PC-3 (cell line): ENCODE measurements at regions not wholly inside any gene's neighbourhood (a gene's known extent, or its start where the extent isn't known, plus 50 kb on each side); places are given as distances from the start of the nearest gene placed in this dataset.

Experiments
- EZH2 ChIP-seq: fragments of 300-600 bp; sonication (generic); IDR thresholded peaks from one replicate; pipeline ENCODE4 v1.6.1; 2017; ENCODE audit warnings: antibody characterized with exemption, mild to moderate bottlenecking, low read length; ENCODE audit not compliant: unreplicated experiment
- TF ChIP-seq, protein P1 (sequence below): fragments of 300-600 bp; sonication (generic); conservative IDR thresholded peaks from 2 replicates; pipeline ENCODE4 v1.5.1; 2017; ENCODE audit warnings: antibody characterized with exemption, low read depth, mild to moderate bottlenecking, low read length

DNA sequence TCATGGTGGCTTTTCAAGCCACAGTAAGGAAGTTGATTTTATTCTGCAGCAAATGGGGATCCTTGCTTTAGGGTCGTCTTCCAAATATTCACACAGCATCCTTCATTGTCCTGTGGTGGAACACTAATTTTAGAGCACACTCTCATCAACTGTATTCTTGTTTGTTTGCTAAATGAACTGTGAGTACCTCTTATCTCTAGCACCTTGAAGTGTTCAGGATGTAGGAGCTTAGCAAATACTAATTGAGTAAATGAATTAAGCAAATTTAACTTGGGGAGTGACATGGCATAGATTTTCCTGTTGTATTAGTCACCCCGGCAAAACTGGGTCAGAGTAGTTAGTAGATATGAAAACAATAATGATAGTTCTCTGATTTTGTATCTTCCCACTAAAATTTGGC, 156.9 kb downstream of the UBE2NL start:
- TF ChIP-seq, protein P1, sequence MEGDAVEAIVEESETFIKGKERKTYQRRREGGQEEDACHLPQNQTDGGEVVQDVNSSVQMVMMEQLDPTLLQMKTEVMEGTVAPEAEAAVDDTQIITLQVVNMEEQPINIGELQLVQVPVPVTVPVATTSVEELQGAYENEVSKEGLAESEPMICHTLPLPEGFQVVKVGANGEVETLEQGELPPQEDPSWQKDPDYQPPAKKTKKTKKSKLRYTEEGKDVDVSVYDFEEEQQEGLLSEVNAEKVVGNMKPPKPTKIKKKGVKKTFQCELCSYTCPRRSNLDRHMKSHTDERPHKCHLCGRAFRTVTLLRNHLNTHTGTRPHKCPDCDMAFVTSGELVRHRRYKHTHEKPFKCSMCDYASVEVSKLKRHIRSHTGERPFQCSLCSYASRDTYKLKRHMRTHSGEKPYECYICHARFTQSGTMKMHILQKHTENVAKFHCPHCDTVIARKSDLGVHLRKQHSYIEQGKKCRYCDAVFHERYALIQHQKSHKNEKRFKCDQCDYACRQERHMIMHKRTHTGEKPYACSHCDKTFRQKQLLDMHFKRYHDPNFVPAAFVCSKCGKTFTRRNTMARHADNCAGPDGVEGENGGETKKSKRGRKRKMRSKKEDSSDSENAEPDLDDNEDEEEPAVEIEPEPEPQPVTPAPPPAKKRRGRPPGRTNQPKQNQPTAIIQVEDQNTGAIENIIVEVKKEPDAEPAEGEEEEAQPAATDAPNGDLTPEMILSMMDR, result no peak
- TF ChIP-seq EZH2, result no peak
